PC-3 (cell line): ENCODE measurements at regions not wholly inside any gene's neighbourhood (a gene's known extent, or its start where the extent isn't known, plus 50 kb on each side); places are given as distances from the start of the nearest gene placed in this dataset.

Source experiments
- ATAC-seq: fragments of 200-7000 bp; cut with Tn5 transposase; 2 replicates; pipeline ENCODE4 v1.9.1; 2020; ENCODE audit warnings: mild to moderate bottlenecking, moderate library complexity
- BruUV-seq: library from RNA; stranded (reverse); fragments of 400-500 nt; replicated peaks from 2 replicates; lab custom pipeline; 2021; lab: Mats Ljungman, UMichigan
- CTCF ChIA-PET: fragments of 300-600 bp; sonication (Branson Sonifier 250); formaldehyde crosslinking; loops from one replicate; lab custom pipeline; 2022; ENCODE audit warnings: antibody characterized with exemption; lab: Charles Lee
- POLR2A ChIA-PET: fragments of 300-600 bp; sonication (Branson Sonifier 250); formaldehyde crosslinking; loops from one replicate; lab custom pipeline; 2022; ENCODE audit warnings: antibody characterized with exemption; ENCODE audit not compliant: unreplicated experiment; lab: Charles Lee
- DNase-seq: peaks from one replicate; pipeline ENCODE4 v3.0.0-alpha.2; 2015
- H2AFZ ChIP-seq: fragments of 300-600 bp; sonication (generic); 2 replicates; pipeline ENCODE4 v1.6.0; 2016; ENCODE audit warnings: antibody characterized with exemption, low read length
- H3F3A ChIP-seq: fragments of 300-600 bp; sonication (generic); one replicate; pipeline ENCODE4 v1.6.0; 2017; ENCODE audit warnings: antibody characterized with exemption, low read length, control low read depth, mild to moderate bottlenecking; ENCODE audit not compliant: unreplicated experiment
- H3K27ac ChIP-seq: fragments of 300-600 bp; sonication (generic); 2 replicates; pipeline ENCODE4 v1.5.1; 2016; ENCODE audit warnings: mild to moderate bottlenecking, low read length
- H3K27me3 ChIP-seq: fragments of 300-600 bp; sonication (generic); 2 replicates; pipeline ENCODE4 v1.6.1; 2016; ENCODE audit warnings: low read length, mixed read lengths
- H3K36me3 ChIP-seq: fragments of 300-600 bp; sonication (generic); 2 replicates; pipeline ENCODE4 v1.6.1; 2016; ENCODE audit warnings: low read depth, mixed run types, low read length, mixed read lengths
- H3K4me1 ChIP-seq: fragments of 300-600 bp; sonication (generic); 2 replicates; pipeline ENCODE4 v1.5.1; 2016; ENCODE audit warnings: low read length; ENCODE audit not compliant: insufficient read depth
- H3K4me2 ChIP-seq: fragments of 300-600 bp; sonication (generic); 2 replicates; pipeline ENCODE4 v1.6.0; 2016; ENCODE audit warnings: low read length
- H3K4me3 ChIP-seq: fragments of 300-600 bp; sonication (generic); 2 replicates; pipeline ENCODE4 v1.5.1; 2016; ENCODE audit warnings: mild to moderate bottlenecking, low read length, mixed read lengths
- H3K79me2 ChIP-seq: fragments of 300-600 bp; sonication (generic); 2 replicates; pipeline ENCODE4 v1.6.1; 2017; ENCODE audit warnings: low read length, mixed read lengths
- H3K9ac ChIP-seq: fragments of 300-600 bp; sonication (generic); 2 replicates; pipeline ENCODE4 v1.6.0; 2016; ENCODE audit warnings: mild to moderate bottlenecking, low read length
- H3K9me2 ChIP-seq: fragments of 300-600 bp; sonication (generic); replicated peaks from 2 replicates; pipeline ENCODE4 v1.6.1; 2016; ENCODE audit warnings: mixed run types, low read length, mixed read lengths
- H3K9me3 ChIP-seq: fragments of 300-600 bp; sonication (generic); 2 replicates; pipeline ENCODE4 v1.6.1; 2016; ENCODE audit warnings: low read length, mixed read lengths
- H4K20me1 ChIP-seq: fragments of 300-600 bp; sonication (generic); 2 replicates; pipeline ENCODE4 v1.6.1; 2016; ENCODE audit warnings: low read length, mixed read lengths
- EZH2 ChIP-seq: fragments of 300-600 bp; sonication (generic); IDR thresholded peaks from one replicate; pipeline ENCODE4 v1.6.1; 2017; ENCODE audit warnings: antibody characterized with exemption, mild to moderate bottlenecking, low read length; ENCODE audit not compliant: unreplicated experiment
- EZH2phosphoT487 ChIP-seq: fragments of 300-600 bp; sonication (generic); IDR thresholded peaks from 2 replicates; pipeline ENCODE4 v1.6.1; 2018; ENCODE audit warnings: mild to moderate bottlenecking, antibody characterized with exemption, low read length, borderline replicate concordance
- intact Hi-C: fragments of 100-400 bp; cut with micrococcal nuclease; formaldehyde crosslinking; loops from 2 replicates; pipeline ENCODE4 v1.9.0; 2023
- TF ChIP-seq, protein P1 (sequence below): fragments of 300-600 bp; sonication (generic); conservative IDR thresholded peaks from 2 replicates; pipeline ENCODE4 v1.5.1; 2017; ENCODE audit warnings: antibody characterized with exemption, low read depth, mild to moderate bottlenecking, low read length

DNA sequence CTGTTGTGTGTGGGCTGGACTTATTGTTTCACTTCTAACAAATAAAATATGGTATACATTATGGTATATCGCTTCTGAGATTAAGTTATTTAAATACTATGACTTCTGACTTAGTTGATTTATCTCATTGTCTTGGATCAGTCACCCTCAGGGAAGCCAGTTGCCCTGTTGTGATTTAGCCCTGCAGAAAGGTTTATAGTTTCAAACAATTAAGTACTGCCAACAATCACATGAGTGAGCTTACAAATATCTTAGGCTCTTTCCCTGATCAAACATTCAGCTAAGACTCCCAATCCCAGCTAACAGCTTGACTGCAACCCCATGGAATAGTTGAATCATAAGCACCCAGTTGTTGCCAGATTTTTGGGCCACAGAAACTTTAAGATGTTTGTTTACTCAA lies 85.4 kb downstream of the MAGEC1 start:
- Histone ChIP-seq H3K9ac (no peak overlapping the region), H3K36me3 (no peaks in the 10 kb centered on the region), H2AFZ (peak overlapping the region; percentile 18; the same call in 1 of the 2 replicates), H3K27ac (peak overlapping the region; percentile 59), H4K20me1 (no peaks in the 10 kb centered on the region), H3K4me3 (peak overlapping the region; percentile 37; the same call in 1 of the 2 replicates), H3F3A (no peaks in the 10 kb centered on the region), H3K27me3 (no peaks in the 10 kb centered on the region), H3K4me1 (peaks cover 20% of the 10 kb centered on the region), H3K9me3 (no peaks in the 10 kb centered on the region), H3K9me2 (no peaks in the 10 kb centered on the region), H3K79me2 (no peaks in the 10 kb centered on the region), H3K4me2 (peak overlapping the region; percentile 56)
- POLR2A ChIA-PET = no interaction called here
- ATAC-seq = peak; percentile 73
- DNase-seq = peak; percentile 63
- intact Hi-C loops = no loop called here
- CTCF ChIA-PET = no interaction called here
- BruUV-seq = no TSS peak
- TF ChIP-seq EZH2 = no peak
- TF ChIP-seq EZH2phosphoT487 = no peak
- TF ChIP-seq, protein P1, sequence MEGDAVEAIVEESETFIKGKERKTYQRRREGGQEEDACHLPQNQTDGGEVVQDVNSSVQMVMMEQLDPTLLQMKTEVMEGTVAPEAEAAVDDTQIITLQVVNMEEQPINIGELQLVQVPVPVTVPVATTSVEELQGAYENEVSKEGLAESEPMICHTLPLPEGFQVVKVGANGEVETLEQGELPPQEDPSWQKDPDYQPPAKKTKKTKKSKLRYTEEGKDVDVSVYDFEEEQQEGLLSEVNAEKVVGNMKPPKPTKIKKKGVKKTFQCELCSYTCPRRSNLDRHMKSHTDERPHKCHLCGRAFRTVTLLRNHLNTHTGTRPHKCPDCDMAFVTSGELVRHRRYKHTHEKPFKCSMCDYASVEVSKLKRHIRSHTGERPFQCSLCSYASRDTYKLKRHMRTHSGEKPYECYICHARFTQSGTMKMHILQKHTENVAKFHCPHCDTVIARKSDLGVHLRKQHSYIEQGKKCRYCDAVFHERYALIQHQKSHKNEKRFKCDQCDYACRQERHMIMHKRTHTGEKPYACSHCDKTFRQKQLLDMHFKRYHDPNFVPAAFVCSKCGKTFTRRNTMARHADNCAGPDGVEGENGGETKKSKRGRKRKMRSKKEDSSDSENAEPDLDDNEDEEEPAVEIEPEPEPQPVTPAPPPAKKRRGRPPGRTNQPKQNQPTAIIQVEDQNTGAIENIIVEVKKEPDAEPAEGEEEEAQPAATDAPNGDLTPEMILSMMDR = no peak

DNA sequence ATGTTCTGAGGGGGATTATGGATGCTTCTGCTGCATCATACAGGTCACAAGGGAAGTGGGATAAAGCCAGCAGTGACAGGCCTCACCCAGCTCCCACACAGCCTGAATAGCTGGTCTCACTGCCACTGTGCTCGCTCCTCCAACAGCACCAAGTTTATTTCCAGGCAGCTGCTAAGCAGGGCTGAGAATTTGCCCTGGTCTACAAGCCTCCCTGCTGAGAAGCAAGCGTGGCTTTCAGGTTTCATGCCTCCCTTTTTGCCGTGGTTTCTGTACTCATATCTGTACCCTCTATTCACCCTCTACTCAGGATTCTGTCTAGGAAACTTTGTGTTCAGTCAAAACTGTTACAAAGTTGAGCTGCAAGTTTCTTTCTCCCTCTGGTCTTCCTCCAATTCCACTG lies 78.6 kb downstream of the MAGEC1 start:
- Histone ChIP-seq H3K79me2 (no peaks in the 10 kb centered on the region), H3K36me3 (no peaks in the 10 kb centered on the region), H3K9ac (no peak overlapping the region), H3K4me3 (no peak overlapping the region), H3K27me3 (no peaks in the 10 kb centered on the region), H3F3A (no peaks in the 10 kb centered on the region), H3K9me2 (no peaks in the 10 kb centered on the region), H2AFZ (no peak overlapping the region), H3K27ac (no peak overlapping the region), H4K20me1 (no peaks in the 10 kb centered on the region), H3K4me2 (no peak overlapping the region), H3K4me1 (no peaks in the 10 kb centered on the region), H3K9me3 (no peaks in the 10 kb centered on the region)
- ChIA-PET CTCF (no interaction called here), POLR2A (no interaction called here)
- no TSS peak for BruUV-seq
- intact Hi-C loops = no loop called here
- no peak for DNase-seq
- no peak for ATAC-seq
- TF ChIP-seq EZH2 (no peak), EZH2phosphoT487 (no peak)
- TF ChIP-seq, protein P1 = no peak

- no peaks in the 10 kb centered on the region for H3K9me2 ChIP-seq
- no peaks in the 10 kb centered on the region for H3K36me3 ChIP-seq
- ChIA-PET POLR2A (no interaction called here), CTCF (interaction anchor here (0.7 kb wide), 2 partner anchors 30 to 779 kb away, joined by 3 to 4 read pairs; no protein-coding TSS in a partner anchor)
- no peak overlapping the region for H3K4me2 ChIP-seq
- no peaks in the 10 kb centered on the region for H3F3A ChIP-seq
- no peak for TF ChIP-seq EZH2phosphoT487
- TF ChIP-seq, protein P1 = no peak
- TF ChIP-seq EZH2 = no peak
- ATAC-seq (peak; percentile 66), DNase-seq (peak; percentile 52)
- no peak overlapping the region for H2AFZ ChIP-seq
- intact Hi-C loops = loop anchor here (10.0 kb wide), 1 partner anchor 99 kb away; no protein-coding TSS in a partner anchor
- no peak overlapping the region for H3K4me3 ChIP-seq
- BruUV-seq = no TSS peak
- no peaks in the 10 kb centered on the region for H4K20me1 ChIP-seq
- H3K27ac ChIP-seq = no peak overlapping the region
- H3K27me3 ChIP-seq = no peaks in the 10 kb centered on the region
- H3K9ac ChIP-seq = no peak overlapping the region
- H3K9me3 ChIP-seq = no peaks in the 10 kb centered on the region
- H3K4me1 ChIP-seq = no peaks in the 10 kb centered on the region
- H3K79me2 ChIP-seq = no peaks in the 10 kb centered on the region
Observed at GRCh38 chrX:141975839-141976238, 72.1 kb downstream of the MAGEC1 start.
